Progenitor cell of endocrine pancreas (in vitro differentiated cells): ENCODE measurements at regions not wholly inside any gene's neighbourhood (a gene's known extent, or its start where the extent isn't known, plus 50 kb on each side); places are given as distances from the start of the nearest gene placed in this dataset.

ENCODE experiments used
- DNase-seq: peaks from one replicate; pipeline ENCODE4 v3.0.0; 2021; ENCODE audit warnings: low spot score; ENCODE audit not compliant: unreplicated experiment
- H3K27ac Mint-ChIP-seq: 2 replicates; pipeline ENCODE4 v1.8.0; 2021; ENCODE audit warnings: mild to moderate bottlenecking, moderate library complexity, mixed read lengths
- H3K27me3 Mint-ChIP-seq: 2 replicates; pipeline ENCODE4 v1.8.0; 2021; ENCODE audit warnings: mixed read lengths
- H3K36me3 Mint-ChIP-seq: 2 replicates; pipeline ENCODE4 v1.8.0; 2022; ENCODE audit warnings: mixed read lengths; ENCODE audit not compliant: insufficient read depth
- H3K4me1 Mint-ChIP-seq: 2 replicates; pipeline ENCODE4 v1.8.0; 2021; ENCODE audit warnings: low read depth, mixed read lengths
- H3K4me3 Mint-ChIP-seq: 2 replicates; pipeline ENCODE4 v1.8.0; 2021; ENCODE audit warnings: low read depth, mild to moderate bottlenecking, moderate library complexity, mixed read lengths
- H3K9me3 Mint-ChIP-seq: 2 replicates; pipeline ENCODE4 v1.8.0; 2021; ENCODE audit warnings: low read depth, mixed read lengths
- TF ChIP-seq, protein P1 (sequence below): fragments of 200-600 bp; sonication (generic); IDR thresholded peaks from one replicate; pipeline ENCODE4 v1.5.0; 2021; ENCODE audit warnings: antibody characterized with exemption, mild to moderate bottlenecking; ENCODE audit not compliant: unreplicated experiment

DNA sequence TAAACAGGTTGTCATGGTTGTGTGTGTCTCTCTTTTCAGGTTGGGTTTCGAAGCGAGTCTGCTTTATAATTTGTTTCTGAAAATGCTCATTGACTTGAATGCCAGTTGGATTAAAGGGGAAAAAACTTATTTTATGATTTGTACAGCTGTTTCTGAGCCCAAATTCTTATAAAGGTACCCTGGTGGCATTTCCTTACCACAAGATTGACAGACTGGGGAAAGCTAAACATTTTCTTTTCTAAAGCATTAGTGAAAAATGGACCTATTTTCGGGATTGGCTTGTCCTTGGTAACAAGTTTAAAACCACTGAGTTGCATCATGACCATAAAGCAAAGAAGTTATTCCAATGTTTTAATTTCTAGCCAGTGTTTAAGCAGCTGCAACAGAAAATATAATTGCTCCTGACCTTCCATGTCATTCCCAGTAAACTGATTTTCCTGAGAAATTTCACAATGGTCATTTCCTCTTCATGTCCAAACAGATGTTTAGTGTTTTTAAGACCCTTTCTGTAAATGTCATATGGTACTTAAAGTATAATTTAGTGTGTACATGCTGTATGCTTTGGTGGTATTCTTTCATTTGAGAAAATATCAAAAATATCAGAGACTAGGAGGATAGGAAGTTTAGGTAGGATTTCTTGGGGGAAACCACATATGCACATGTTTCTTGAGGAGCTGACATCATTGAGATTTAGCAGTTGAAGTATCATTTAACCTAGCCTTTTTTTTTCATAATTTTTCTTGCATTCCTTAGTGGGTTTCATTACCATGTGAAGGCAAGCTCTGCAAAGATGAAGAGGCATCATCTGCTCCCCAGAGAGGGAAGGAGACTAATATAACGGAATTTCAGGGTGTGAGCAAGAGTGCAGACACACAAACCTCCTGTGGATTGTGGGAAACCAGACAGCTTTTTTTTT is 667.1 kb upstream of the RGMB start:
- Mint-ChIP-seq H3K9me3 (no peaks in the 10 kb centered on the region), H3K4me3 (no peak overlapping the region), H3K36me3 (no peaks in the 10 kb centered on the region), H3K4me1 (no peaks in the 10 kb centered on the region), H3K27me3 (no peaks in the 10 kb centered on the region), H3K27ac (no peak overlapping the region)
- no peak for DNase-seq
- TF ChIP-seq, protein P1, sequence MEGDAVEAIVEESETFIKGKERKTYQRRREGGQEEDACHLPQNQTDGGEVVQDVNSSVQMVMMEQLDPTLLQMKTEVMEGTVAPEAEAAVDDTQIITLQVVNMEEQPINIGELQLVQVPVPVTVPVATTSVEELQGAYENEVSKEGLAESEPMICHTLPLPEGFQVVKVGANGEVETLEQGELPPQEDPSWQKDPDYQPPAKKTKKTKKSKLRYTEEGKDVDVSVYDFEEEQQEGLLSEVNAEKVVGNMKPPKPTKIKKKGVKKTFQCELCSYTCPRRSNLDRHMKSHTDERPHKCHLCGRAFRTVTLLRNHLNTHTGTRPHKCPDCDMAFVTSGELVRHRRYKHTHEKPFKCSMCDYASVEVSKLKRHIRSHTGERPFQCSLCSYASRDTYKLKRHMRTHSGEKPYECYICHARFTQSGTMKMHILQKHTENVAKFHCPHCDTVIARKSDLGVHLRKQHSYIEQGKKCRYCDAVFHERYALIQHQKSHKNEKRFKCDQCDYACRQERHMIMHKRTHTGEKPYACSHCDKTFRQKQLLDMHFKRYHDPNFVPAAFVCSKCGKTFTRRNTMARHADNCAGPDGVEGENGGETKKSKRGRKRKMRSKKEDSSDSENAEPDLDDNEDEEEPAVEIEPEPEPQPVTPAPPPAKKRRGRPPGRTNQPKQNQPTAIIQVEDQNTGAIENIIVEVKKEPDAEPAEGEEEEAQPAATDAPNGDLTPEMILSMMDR = no peak

DNA sequence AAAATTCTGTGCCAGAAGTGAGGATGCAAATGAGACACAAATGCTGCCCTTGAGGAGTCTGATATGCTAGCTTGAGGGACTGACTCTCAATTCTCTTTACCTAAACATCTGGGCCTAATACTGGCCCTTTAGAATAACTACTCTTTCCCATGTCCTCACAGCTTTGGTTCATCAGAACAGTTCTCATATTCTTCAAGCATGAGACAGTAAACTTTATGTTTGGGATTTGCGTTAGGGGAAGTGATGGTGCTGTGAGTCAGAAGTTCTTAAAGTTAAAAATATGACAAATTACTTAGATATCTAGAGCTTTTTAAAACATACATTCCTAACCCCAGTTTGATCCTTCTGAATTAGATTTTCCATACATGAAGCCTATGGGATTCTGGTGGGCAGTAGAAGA is 665.0 kb upstream of the RGMB start:
- DNase-seq = no peak
- no peaks in the 10 kb centered on the region for H3K36me3 Mint-ChIP-seq
- no peak overlapping the region for H3K4me3 Mint-ChIP-seq
- no peaks in the 10 kb centered on the region for H3K9me3 Mint-ChIP-seq
- H3K27me3 Mint-ChIP-seq = no peaks in the 10 kb centered on the region
- TF ChIP-seq, protein P1 = no peak
- H3K4me1 Mint-ChIP-seq = no peaks in the 10 kb centered on the region
- H3K27ac Mint-ChIP-seq = no peak overlapping the region

DNA sequence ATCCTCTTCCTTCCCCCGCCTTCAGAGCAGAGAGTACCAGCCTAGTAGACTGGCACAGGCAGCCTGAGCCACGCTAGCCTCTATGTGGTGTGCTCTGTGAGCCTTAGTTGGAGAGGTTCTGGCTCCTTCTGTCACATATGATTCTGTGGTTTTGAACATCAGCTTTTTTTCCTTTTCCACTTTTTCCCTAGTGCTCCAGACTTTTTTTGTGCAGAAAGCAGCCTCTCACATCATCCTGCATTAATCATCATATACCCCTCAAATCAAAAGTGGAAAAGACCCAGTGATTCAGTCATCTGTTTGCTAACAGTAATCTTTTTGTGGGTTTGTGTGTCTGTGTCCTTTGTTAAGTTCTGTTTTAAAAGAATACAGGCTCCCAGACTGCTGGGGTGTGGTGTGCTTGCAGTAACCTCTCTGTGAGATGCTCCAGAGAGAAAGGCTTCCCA is 663.9 kb upstream of the RGMB start:
- Mint-ChIP-seq H3K27me3 (no peaks in the 10 kb centered on the region), H3K36me3 (no peaks in the 10 kb centered on the region), H3K4me1 (no peaks in the 10 kb centered on the region), H3K9me3 (peaks cover 2% of the 10 kb centered on the region), H3K4me3 (no peak overlapping the region), H3K27ac (no peak overlapping the region)
- TF ChIP-seq, protein P1 = no peak
- no peak for DNase-seq

DNA sequence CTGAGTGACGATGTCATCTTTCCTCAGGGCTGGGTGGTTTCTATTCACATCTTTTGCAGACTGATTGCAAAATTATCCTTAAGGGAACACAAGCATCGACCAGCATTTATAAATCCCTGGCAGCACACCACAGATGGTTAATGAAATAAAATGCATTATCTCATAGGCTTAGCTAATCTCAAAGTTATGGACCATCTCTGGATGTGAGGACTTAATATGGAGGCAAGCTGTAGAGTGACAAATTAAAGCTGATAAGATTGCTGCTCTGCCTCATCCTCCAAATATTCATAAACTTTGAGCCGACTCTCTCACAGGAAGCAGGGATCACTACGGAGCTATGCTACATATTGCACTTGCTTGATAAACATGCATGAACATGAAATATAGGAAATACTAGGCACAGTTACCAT is 663.2 kb upstream of the RGMB start:
- no peak overlapping the region for H3K4me3 Mint-ChIP-seq
- no peak overlapping the region for H3K27ac Mint-ChIP-seq
- no peaks in the 10 kb centered on the region for H3K36me3 Mint-ChIP-seq
- TF ChIP-seq, protein P1 = no peak
- DNase-seq = no peak
- no peaks in the 10 kb centered on the region for H3K27me3 Mint-ChIP-seq
- H3K9me3 Mint-ChIP-seq = peaks cover 5% of the 10 kb centered on the region
- no peaks in the 10 kb centered on the region for H3K4me1 Mint-ChIP-seq

DNA sequence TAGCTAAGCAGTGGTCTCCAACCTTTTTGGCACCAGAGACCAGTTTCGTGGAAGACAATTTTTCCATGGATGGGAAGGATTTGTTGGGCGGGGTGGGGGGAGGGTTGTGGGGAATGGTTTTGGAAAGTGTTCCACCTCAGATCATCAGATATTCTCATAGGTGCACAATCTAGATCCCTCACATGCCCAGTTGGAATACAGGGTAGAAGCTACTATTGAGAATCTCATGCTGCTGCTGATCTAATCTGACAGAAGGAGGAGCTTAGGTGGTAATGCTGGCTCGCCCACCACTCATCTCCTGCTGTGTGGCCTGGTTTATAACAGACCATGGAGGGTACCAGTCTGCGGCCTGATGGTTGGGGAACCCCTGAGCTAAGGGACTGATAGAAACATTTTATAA is 662.7 kb upstream of the RGMB start:
- TF ChIP-seq, protein P1 = no peak
- Mint-ChIP-seq H3K27ac (no peak overlapping the region), H3K36me3 (no peaks in the 10 kb centered on the region), H3K27me3 (no peaks in the 10 kb centered on the region), H3K4me3 (no peak overlapping the region), H3K9me3 (peaks cover 5% of the 10 kb centered on the region), H3K4me1 (no peaks in the 10 kb centered on the region)
- no peak for DNase-seq
